ENCODE measurements at regions not wholly inside any gene's neighbourhood (a gene's known extent, or its start where the extent isn't known, plus 50 kb on each side); places are given as distances from the start of the nearest gene placed in this dataset.

DNA sequence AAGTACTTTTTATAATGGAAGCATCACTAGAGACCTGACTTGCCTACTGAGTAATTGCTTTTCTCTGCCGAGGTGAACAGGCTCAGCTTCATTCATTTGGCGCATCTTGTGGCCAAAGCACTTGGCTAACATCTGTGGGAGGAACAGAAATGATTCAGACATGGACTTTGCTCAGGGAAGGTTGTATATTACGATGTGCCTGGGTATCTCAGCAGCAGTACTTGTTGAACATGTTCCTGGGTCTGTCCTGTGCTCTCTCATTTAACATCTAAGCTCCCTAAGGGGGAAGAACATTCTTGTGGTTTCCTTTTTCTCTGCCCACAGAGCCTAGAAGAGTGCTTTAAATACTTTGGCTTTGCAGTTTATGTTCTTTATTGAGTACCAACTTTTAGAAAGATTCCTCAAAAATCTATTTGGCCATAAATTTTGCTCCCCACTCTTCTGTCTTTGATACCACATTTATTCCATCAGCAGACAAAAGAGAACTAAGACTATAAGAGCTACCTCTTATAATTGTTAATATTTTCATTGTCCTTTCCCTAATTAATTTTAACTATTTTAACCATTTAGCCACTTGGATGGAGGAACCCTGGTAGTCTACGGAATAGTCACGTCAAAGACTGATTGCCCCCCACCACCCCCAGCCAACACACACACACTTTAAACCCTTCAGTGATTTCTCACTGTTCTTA is 101.2 kb upstream of the EGLN3 start (continued):
- TF ChIP-seq ZFP37 (CRISPR knock-in tag; IDR thresholded peaks at IDR 0.05; ENCODE audit: borderline replicate concordance) (no peak), SP4 (CRISPR knock-in tag; IDR thresholded peaks at IDR 0.05) (no peak), EHMT2 (IDR thresholded peaks at IDR 0.05; ENCODE audit: borderline replicate concordance, low read depth, low read length) (no peak), HDAC2 (CRISPR knock-in tag; IDR thresholded peaks at IDR 0.05) (peak; percentile 62; the same call in 1 of the 2 replicates), SMAD1 (CRISPR knock-in tag; IDR thresholded peaks at IDR 0.05; ENCODE audit: borderline replicate concordance, low read depth) (no peak), ZNF598 (CRISPR knock-in tag; IDR thresholded peaks at IDR 0.05; ENCODE audit: borderline replicate concordance) (no peak), STAT5B (CRISPR knock-in tag; IDR thresholded peaks at IDR 0.05) (no peak), JUN (CRISPR knock-in tag; IDR thresholded peaks at IDR 0.05) (0 out of 2 replicates have a peak, but pooled peaks have one; percentile 40), ZNF619 (CRISPR knock-in tag; IDR thresholded peaks at IDR 0.05) (no peak), ZNF160 (CRISPR knock-in tag; IDR thresholded peaks at IDR 0.05) (peak; percentile 12; the same call in 1 of the 2 replicates), ZFAT (CRISPR knock-in tag; conservative IDR thresholded peaks at IDR 0.05) (no peak), ZNF3 (CRISPR knock-in tag; IDR thresholded peaks at IDR 0.05) (no peak), ZNF33B (CRISPR knock-in tag; IDR thresholded peaks at IDR 0.05) (no peak), ZNF607 (CRISPR knock-in tag; IDR thresholded peaks at IDR 0.05; ENCODE audit: borderline replicate concordance) (peak; percentile 81; the same call in 1 of the 2 replicates), SMARCE1 (IDR thresholded peaks at IDR 0.05; ENCODE audit: borderline replicate concordance) (0 out of 2 replicates have a peak, but pooled peaks have one; percentile 29), ZNF83 (CRISPR knock-in tag; IDR thresholded peaks at IDR 0.05; ENCODE audit: borderline replicate concordance) (no peak)
- TF ChIP-seq, protein P1, sequence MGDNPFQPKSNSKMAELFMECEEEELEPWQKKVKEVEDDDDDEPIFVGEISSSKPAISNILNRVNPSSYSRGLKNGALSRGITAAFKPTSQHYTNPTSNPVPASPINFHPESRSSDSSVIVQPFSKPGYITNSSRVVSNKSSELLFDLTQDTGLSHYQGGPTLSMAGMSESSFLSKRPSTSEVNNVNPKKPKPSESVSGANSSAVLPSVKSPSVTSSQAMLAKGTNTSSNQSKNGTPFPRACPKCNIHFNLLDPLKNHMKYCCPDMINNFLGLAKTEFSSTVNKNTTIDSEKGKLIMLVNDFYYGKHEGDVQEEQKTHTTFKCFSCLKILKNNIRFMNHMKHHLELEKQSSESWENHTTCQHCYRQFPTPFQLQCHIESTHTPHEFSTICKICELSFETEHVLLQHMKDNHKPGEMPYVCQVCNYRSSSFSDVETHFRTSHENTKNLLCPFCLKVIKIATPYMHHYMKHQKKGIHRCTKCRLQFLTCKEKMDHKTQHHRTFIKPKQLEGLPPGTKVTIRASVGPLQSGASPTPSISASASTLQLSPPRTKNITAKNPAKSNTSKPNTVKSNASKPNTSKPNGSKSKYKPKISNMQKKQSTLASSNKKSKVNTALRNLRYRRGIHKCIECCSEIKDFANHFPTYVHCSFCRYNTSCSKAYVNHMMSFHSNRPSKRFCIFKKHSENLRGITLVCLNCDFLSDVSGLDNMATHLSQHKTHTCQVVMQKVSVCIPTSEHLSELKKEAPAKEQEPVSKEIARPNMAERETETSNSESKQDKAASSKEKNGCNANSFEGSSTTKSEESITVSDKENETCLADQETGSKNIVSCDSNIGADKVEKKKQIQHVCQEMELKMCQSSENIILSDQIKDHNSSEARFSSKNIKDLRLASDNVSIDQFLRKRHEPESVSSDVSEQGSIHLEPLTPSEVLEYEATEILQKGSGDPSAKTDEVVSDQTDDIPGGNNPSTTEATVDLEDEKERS (CRISPR knock-in tag; IDR thresholded peaks at IDR 0.05): peak; percentile 78; the same call in 1 of the 2 replicates
- TF ChIP-seq, protein P2, sequence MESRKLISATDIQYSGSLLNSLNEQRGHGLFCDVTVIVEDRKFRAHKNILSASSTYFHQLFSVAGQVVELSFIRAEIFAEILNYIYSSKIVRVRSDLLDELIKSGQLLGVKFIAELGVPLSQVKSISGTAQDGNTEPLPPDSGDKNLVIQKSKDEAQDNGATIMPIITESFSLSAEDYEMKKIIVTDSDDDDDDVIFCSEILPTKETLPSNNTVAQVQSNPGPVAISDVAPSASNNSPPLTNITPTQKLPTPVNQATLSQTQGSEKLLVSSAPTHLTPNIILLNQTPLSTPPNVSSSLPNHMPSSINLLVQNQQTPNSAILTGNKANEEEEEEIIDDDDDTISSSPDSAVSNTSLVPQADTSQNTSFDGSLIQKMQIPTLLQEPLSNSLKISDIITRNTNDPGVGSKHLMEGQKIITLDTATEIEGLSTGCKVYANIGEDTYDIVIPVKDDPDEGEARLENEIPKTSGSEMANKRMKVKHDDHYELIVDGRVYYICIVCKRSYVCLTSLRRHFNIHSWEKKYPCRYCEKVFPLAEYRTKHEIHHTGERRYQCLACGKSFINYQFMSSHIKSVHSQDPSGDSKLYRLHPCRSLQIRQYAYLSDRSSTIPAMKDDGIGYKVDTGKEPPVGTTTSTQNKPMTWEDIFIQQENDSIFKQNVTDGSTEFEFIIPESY (CRISPR knock-in tag; IDR thresholded peaks at IDR 0.05): 0 out of 2 replicates have a peak, but pooled peaks have one; percentile 66
- TF ChIP-seq, protein P3, sequence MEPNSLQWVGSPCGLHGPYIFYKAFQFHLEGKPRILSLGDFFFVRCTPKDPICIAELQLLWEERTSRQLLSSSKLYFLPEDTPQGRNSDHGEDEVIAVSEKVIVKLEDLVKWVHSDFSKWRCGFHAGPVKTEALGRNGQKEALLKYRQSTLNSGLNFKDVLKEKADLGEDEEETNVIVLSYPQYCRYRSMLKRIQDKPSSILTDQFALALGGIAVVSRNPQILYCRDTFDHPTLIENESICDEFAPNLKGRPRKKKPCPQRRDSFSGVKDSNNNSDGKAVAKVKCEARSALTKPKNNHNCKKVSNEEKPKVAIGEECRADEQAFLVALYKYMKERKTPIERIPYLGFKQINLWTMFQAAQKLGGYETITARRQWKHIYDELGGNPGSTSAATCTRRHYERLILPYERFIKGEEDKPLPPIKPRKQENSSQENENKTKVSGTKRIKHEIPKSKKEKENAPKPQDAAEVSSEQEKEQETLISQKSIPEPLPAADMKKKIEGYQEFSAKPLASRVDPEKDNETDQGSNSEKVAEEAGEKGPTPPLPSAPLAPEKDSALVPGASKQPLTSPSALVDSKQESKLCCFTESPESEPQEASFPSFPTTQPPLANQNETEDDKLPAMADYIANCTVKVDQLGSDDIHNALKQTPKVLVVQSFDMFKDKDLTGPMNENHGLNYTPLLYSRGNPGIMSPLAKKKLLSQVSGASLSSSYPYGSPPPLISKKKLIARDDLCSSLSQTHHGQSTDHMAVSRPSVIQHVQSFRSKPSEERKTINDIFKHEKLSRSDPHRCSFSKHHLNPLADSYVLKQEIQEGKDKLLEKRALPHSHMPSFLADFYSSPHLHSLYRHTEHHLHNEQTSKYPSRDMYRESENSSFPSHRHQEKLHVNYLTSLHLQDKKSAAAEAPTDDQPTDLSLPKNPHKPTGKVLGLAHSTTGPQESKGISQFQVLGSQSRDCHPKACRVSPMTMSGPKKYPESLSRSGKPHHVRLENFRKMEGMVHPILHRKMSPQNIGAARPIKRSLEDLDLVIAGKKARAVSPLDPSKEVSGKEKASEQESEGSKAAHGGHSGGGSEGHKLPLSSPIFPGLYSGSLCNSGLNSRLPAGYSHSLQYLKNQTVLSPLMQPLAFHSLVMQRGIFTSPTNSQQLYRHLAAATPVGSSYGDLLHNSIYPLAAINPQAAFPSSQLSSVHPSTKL (CRISPR knock-in tag; IDR thresholded peaks at IDR 0.05): peak; percentile 97
- TF ChIP-seq, protein P4, sequence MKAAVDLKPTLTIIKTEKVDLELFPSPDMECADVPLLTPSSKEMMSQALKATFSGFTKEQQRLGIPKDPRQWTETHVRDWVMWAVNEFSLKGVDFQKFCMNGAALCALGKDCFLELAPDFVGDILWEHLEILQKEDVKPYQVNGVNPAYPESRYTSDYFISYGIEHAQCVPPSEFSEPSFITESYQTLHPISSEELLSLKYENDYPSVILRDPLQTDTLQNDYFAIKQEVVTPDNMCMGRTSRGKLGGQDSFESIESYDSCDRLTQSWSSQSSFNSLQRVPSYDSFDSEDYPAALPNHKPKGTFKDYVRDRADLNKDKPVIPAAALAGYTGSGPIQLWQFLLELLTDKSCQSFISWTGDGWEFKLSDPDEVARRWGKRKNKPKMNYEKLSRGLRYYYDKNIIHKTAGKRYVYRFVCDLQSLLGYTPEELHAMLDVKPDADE (CRISPR knock-in tag; IDR thresholded peaks at IDR 0.05): no peak

All from HepG2 (cell line).